CD4-positive, alpha-beta memory T cell (primary cell): ENCODE measurements at regions not wholly inside any gene's neighbourhood (a gene's known extent, or its start where the extent isn't known, plus 50 kb on each side); places are given as distances from the start of the nearest gene placed in this dataset.
A peak's percentile ranks its signal among the peaks of the same experiment; 100 is the strongest.
"Not testable (repeated sequence)": the region's sequence is repeated elsewhere in the genome, so short reads cannot be mapped to it uniquely, and the experiment has no call there.

Experiments used
- CTCF ChIA-PET: fragments of 350-600 bp; sonication (Branson Sonifier 250); formaldehyde crosslinking; loops from one replicate; lab custom pipeline; 2021; ENCODE audit warnings: inconsistent platforms; ENCODE audit not compliant: partially characterized antibody; lab: Charles Lee
- POLR2A ChIA-PET: fragments of 350-600 bp; sonication (Branson Sonifier 250); formaldehyde crosslinking; loops from one replicate; lab custom pipeline; 2021; ENCODE audit not compliant: partially characterized antibody; lab: Charles Lee
- DNase-seq, 5 donors: peaks; one replicate each; pipeline versions ENCODE4 v3.0.0 to v3.0.0-alpha.2; 2020 to 2022; ENCODE audit warnings: mixed read lengths in 1 of 5
- H3K27ac ChIP-seq: one replicate; pipeline ENCODE4 v1.7.0; 2013; ENCODE audit warnings: low read depth, low read length
- H3K27me3 ChIP-seq: 2 replicates; pipeline ENCODE4 v1.7.0; 2013; ENCODE audit warnings: mild to moderate bottlenecking, low read length, moderate library complexity; ENCODE audit not compliant: insufficient read depth
- H3K36me3 ChIP-seq: 2 replicates; pipeline ENCODE4 v1.7.0; 2013; ENCODE audit warnings: mild to moderate bottlenecking, low read length, moderate library complexity; ENCODE audit not compliant: insufficient read depth
- H3K4me1 ChIP-seq: 2 replicates; pipeline ENCODE4 v1.7.0; 2013; ENCODE audit warnings: mild to moderate bottlenecking, low read length, moderate library complexity; ENCODE audit not compliant: insufficient read depth
- H3K4me3 ChIP-seq, 2 donors: one replicate each; pipeline ENCODE4 v1.7.0; 2013; ENCODE audit warnings: low read length in 2 of 2, mild to moderate bottlenecking in 1 of 2
- H3K9me3 ChIP-seq, 2 donors: one replicate each; pipeline ENCODE4 v1.7.0; 2013; ENCODE audit warnings: low read length in 2 of 2, control low read depth in 1 of 2; ENCODE audit not compliant: control insufficient read depth in 1 of 2
- H3K27ac Mint-ChIP-seq, 7 donors: one replicate each; pipeline ENCODE4 v1.8.0; 2020 to 2021; ENCODE audit warnings: mixed read lengths in 7 of 7, mild to moderate bottlenecking in 6 of 7, inconsistent platforms in 3 of 7, moderate library complexity in 3 of 7
- H3K27me3 Mint-ChIP-seq, 2 donors: one replicate each; pipeline ENCODE4 v1.8.0; 2020 to 2021; ENCODE audit warnings: mixed read lengths in 2 of 2
- H3K36me3 Mint-ChIP-seq, 2 donors: one replicate each; pipeline ENCODE4 v1.8.0; 2020 to 2021; ENCODE audit warnings: mixed read lengths in 2 of 2, inconsistent platforms in 1 of 2, mild to moderate bottlenecking in 1 of 2
- H3K4me1 Mint-ChIP-seq, 4 donors: one replicate each; pipeline ENCODE4 v1.8.0; 2020 to 2021; ENCODE audit warnings: mixed read lengths in 4 of 4, mild to moderate bottlenecking in 1 of 4
- H3K4me3 Mint-ChIP-seq, 8 donors: one replicate each; pipeline ENCODE4 v1.8.0; 2020 to 2021; ENCODE audit warnings: mixed read lengths in 8 of 8, mild to moderate bottlenecking in 7 of 8, moderate library complexity in 6 of 8, inconsistent platforms in 3 of 8
- H3K9me3 Mint-ChIP-seq, 8 donors: one replicate each; pipeline ENCODE4 v1.8.0; 2020 to 2021; ENCODE audit warnings: mixed read lengths in 8 of 8, mild to moderate bottlenecking in 5 of 8, inconsistent platforms in 3 of 8, moderate library complexity in 1 of 8
- intact Hi-C: fragments of 100-400 bp; cut with micrococcal nuclease; formaldehyde crosslinking; loops from one replicate; pipeline ENCODE4 v1.15.1; 2023

DNA sequence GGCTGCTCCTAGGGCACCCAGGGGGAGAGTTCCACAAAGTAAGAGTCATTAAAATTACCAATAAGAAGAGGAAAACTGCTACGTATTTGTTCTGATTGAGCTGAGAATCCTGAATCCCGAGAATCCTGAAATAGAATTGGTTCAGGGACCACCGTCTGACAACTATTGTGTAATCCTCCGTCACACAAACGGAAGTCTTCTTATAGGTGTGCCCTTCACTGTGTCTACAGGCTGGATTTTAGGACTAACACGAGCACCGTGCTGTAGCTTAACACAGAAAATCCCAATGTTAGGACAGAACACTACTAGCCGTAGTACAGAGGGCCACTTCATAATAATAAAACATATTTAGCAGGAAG lies 50.6 kb upstream of the RNF182 start:
- Mint-ChIP-seq H3K9me3 (peaks cover 0 to 21% (median 7%) of the 10 kb centered on the region in 8 donors), H3K27me3 (peaks cover 3 to 9% of the 10 kb centered on the region in 2 donors), H3K36me3 (no peaks in the 10 kb centered on the region), H3K27ac (peak overlapping the region in 1 of 7 donors; percentile 68), H3K4me3 (peak overlapping the region; percentile 75 to 93 (median 88)), H3K4me1 (peaks cover 8 to 18% (median 9%) of the 10 kb centered on the region in 4 donors)
- no peaks in the 10 kb centered on the region for H3K27me3 ChIP-seq
- no peaks in the 10 kb centered on the region for H3K9me3 ChIP-seq
- no peak overlapping the region for H3K27ac ChIP-seq
- DNase-seq: no peak
- peaks cover 13% of the 10 kb centered on the region for H3K4me1 ChIP-seq
- intact Hi-C loops: loop anchor here (5.0 kb wide), 1 partner anchor 77 kb away; no protein-coding TSS in a partner anchor
- ChIA-PET CTCF (interaction anchor here (0.7 to 4.6 kb wide), 23 partner anchors 12 to 1746 kb away, joined by 3 to 36 read pairs (median 4); no protein-coding TSS in a partner anchor), POLR2A (no interaction called here)
- H3K36me3 ChIP-seq: no peaks in the 10 kb centered on the region
- H3K4me3 ChIP-seq: peak overlapping the region; percentile 15 to 60

DNA sequence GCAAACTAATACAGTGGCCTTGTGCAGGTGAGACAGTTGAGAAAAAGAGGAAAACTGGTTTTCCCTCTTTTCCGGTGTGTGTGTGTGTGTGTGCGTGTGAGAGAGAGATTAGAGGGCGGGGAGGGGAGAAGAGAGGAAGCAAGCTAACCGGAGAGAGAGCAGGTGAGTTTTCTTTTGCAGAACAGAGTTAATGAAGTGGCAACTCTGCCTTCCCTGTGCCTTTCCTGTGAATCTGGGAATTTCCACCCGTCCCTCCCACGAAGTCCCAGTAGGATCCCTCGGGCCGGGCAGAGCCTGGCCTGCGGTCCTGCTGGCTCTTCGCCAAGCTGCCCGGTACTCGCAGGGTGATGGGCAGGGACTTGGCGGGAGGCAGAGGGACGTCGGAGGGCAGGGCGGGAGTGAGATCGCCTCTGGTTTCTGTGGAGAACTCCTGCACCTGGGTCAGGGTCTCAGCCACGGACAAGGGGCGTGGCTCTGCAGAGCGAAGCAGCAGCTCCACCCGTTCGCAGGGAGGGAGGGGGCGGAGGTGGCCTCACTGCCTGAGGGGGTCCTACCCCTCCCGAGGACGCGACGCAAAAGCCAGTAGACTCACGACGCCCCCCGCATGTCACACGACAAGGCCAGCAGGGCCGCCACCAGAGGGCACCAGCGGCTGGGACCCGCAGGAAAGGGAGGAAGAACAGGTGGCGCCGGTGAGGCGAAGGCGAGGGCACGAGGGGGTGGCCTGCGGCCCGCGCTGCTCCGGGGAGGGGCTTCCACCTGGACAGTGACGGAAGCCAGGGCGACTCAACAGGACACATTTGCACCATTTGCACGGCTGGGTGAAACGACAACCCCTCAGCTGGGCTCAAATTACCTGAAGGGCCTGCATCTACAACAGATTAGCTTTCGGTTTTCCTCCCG lies 51.2 kb upstream of the RNF182 start:
- peaks cover 4 to 9% of the 10 kb centered on the region in 2 donors for H3K27me3 Mint-ChIP-seq
- Histone ChIP-seq H3K27me3 (no peaks in the 10 kb centered on the region), H3K4me1 (peaks cover 13% of the 10 kb centered on the region), H3K27ac (no peak overlapping the region), H3K9me3 (no peaks in the 10 kb centered on the region), H3K4me3 (peak overlapping the region; percentile 15 to 60), H3K36me3 (no peaks in the 10 kb centered on the region)
- peak overlapping the region; percentile 75 to 93 (median 88) for H3K4me3 Mint-ChIP-seq
- ChIA-PET CTCF (interaction anchor here (0.7 to 4.6 kb wide), 23 partner anchors 11 to 1747 kb away, joined by 3 to 36 read pairs (median 4); no protein-coding TSS in a partner anchor), POLR2A (no interaction called here)
- H3K36me3 Mint-ChIP-seq: no peaks in the 10 kb centered on the region
- intact Hi-C loops: loop anchor here (1.0 to 5.0 kb wide), 3 partner anchors 76 to 271 kb away; no protein-coding TSS in a partner anchor
- H3K9me3 Mint-ChIP-seq: peaks cover 0 to 15% (median 6%) of the 10 kb centered on the region in 8 donors
- peak overlapping the region in 5 of 7 donors; percentile 11 to 69 (median 65) for H3K27ac Mint-ChIP-seq
- DNase-seq: peak; percentile 52 to 64 (median 56)
- H3K4me1 Mint-ChIP-seq: peaks cover 8 to 18% (median 9%) of the 10 kb centered on the region in 4 donors

DNA sequence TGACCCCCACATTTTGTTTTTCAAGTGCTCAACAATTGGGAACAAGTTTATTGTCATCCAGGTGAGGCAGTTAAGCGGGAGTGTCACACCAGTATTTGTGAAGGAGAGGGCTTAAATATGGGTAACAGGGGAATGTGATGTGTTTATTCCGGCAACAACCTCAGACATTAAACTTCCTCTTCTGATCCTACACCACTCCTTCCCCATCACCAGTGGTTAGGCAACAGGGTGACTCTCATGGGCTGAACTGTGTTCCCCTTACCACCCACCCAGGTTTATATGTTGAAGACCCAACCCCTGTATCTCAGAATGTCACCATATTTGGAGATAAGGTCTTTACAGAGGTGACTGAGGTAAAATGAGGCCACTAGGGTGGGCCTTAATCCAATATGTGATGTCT lies 52.1 kb upstream of the RNF182 start:
- CTCF ChIA-PET: interaction anchor here (1.5 to 4.6 kb wide), 2 partner anchors 172 to 194 kb away, joined by 4 to 36 read pairs; no protein-coding TSS in a partner anchor
- DNase-seq: no peak
- intact Hi-C loops: loop anchor here (1.0 to 5.0 kb wide), 3 partner anchors 75 to 272 kb away; no protein-coding TSS in a partner anchor

DNA sequence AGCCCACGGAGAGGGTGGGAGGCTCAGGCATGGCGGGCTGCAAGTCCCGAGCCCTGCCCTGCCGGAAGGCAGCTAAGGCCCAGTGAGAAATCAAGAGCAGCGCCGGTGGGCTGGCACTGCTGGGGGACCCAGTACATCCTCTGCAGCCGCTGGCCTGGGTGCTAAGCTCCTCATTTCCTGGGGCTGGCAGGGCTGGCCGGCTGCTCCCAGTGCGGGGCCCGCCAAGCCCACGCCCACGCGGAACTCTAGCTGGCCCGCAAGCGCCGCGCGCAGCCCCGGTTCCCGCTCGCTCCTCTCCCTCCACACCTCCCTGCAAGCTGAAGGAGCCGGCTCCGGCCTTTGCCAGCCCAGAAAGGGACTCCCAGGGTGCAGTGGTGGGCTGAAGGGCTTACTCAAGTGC lies 52.7 kb upstream of the RNF182 start:
- H3K9me3 Mint-ChIP-seq, H3K9me3 ChIP-seq, H3K27me3 ChIP-seq, H3K36me3 ChIP-seq, H3K4me3 ChIP-seq, DNase-seq, H3K36me3 Mint-ChIP-seq, H3K27ac ChIP-seq, POLR2A ChIA-PET, H3K27ac Mint-ChIP-seq: not testable (repeated sequence)
- intact Hi-C loops: loop anchor here (5.0 kb wide), 1 partner anchor 75 kb away; no protein-coding TSS in a partner anchor
- H3K4me1 ChIP-seq: peaks cover 13% of the 10 kb centered on the region
- peaks cover 11 to 13% of the 10 kb centered on the region in 2 donors for H3K27me3 Mint-ChIP-seq
- peaks cover 8 to 18% (median 9%) of the 10 kb centered on the region in 4 donors for H3K4me1 Mint-ChIP-seq
- CTCF ChIA-PET: interaction anchor here (0.9 to 3.4 kb wide), 5 partner anchors 12 to 195 kb away, joined by 4 to 19 read pairs (median 5); no protein-coding TSS in a partner anchor
- peak overlapping the region in 1 of 8 donors; percentile 3 for H3K4me3 Mint-ChIP-seq

More for the DNA sequence above, 52.1 kb upstream of the RNF182 start:
- Histone ChIP-seq H3K27ac (no peak overlapping the region), H3K4me1 (peaks cover 13% of the 10 kb centered on the region), H3K9me3 (no peaks in the 10 kb centered on the region), H3K4me3 (no peak overlapping the region), H3K36me3 (no peaks in the 10 kb centered on the region), H3K27me3 (no peaks in the 10 kb centered on the region)
- Mint-ChIP-seq H3K9me3 (peaks cover 0 to 6% (median 0%) of the 10 kb centered on the region in 8 donors), H3K36me3 (no peaks in the 10 kb centered on the region), H3K4me3 (peak overlapping the region; percentile 75 to 93 (median 88)), H3K27ac (peak overlapping the region in 1 of 7 donors; percentile 11), H3K4me1 (peaks cover 8 to 18% (median 9%) of the 10 kb centered on the region in 4 donors), H3K27me3 (peaks cover 9 to 11% of the 10 kb centered on the region in 2 donors)
- POLR2A ChIA-PET: no interaction called here

DNA sequence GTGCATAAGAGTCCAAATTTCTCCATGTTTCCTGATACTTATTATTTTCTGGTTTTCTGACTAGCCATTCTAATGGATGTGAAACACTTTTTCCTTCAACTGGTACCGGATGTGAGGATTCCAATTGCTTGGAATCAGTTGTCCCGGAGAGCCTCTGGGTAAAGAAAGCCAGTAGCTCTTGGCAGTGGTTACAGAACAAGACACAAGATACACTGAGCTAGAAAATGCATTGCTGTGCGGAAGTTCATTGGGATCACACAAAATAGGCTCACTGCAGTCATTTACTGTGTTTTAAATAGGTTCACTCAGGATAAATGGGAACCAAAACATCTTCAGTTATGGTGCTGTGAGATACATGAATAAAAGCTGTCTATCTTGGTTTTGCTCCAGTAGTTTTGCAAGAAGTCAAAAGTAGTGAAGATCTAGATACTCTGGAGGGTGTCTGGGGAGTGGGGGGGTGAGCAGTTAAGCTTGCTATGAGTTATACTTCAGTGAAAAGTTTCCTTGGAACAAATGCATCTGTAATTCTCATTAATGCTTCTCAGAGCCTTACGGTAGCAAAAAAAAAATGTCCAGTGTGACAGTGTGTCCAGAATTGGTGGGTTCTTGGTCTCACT lies 54.4 kb upstream of the RNF182 start:
- H3K9me3 ChIP-seq: no peaks in the 10 kb centered on the region
- H3K4me1 Mint-ChIP-seq: peaks cover 8 to 18% (median 9%) of the 10 kb centered on the region in 4 donors
- no peaks in the 10 kb centered on the region for H3K27me3 ChIP-seq
- H3K27ac Mint-ChIP-seq: no peak overlapping the region
- ChIA-PET POLR2A (interaction anchor here (1.7 kb wide), 1 partner anchor 56 kb away, joined by 5 read pairs; the partner anchor contains the start of gene MCUR1), CTCF (interaction anchor here (1.0 to 3.4 kb wide), 5 partner anchors 9 to 210 kb away, joined by 3 to 19 read pairs (median 6); no protein-coding TSS in a partner anchor)
- H3K4me3 ChIP-seq: no peak overlapping the region
- intact Hi-C loops: loop anchor here (5.0 kb wide), 1 partner anchor 73 kb away; no protein-coding TSS in a partner anchor
- H3K4me1 ChIP-seq: peaks cover 13% of the 10 kb centered on the region
- peaks cover 11 to 14% of the 10 kb centered on the region in 2 donors for H3K27me3 Mint-ChIP-seq
- H3K36me3 Mint-ChIP-seq: no peaks in the 10 kb centered on the region
- H3K36me3 ChIP-seq: no peaks in the 10 kb centered on the region
- H3K4me3 Mint-ChIP-seq: no peak overlapping the region
- H3K9me3 Mint-ChIP-seq: peaks cover 0 to 2% (median 0%) of the 10 kb centered on the region in 8 donors
- no peak for DNase-seq
- no peak overlapping the region for H3K27ac ChIP-seq

DNA sequence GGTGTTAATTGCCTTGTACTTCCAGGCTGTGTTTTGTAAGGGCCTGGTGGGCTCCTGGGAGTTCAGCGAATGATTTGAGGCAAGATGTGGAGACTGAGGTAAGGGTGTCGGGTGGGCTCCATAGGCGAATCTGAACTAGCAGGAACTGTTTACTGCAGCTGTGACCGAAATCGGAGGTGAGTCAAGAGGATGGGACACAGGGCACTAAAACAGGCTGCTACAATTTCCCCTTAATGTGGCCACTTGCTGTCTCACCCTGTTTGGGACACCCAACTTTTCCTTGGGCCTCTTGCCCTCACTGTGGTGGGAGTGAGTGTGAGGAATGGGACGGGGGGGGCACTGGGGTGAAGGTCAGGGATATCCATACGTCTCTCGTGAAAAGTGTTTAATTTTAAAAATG lies 53.9 kb upstream of the MCUR1 start:
- peaks cover 3% of the 10 kb centered on the region for H3K4me1 ChIP-seq
- Mint-ChIP-seq H3K4me3 (no peak overlapping the region), H3K4me1 (peaks cover 2 to 4% (median 4%) of the 10 kb centered on the region in 4 donors), H3K27ac (no peak overlapping the region), H3K9me3 (peaks cover 0 to 3% (median 0%) of the 10 kb centered on the region in 8 donors), H3K27me3 (peaks cover 21 to 24% of the 10 kb centered on the region in 2 donors), H3K36me3 (no peaks in the 10 kb centered on the region)
- intact Hi-C loops: no loop called here
- H3K9me3 ChIP-seq: no peaks in the 10 kb centered on the region
- no peak overlapping the region for H3K27ac ChIP-seq
- POLR2A ChIA-PET: no interaction called here
- no peak for DNase-seq
- H3K27me3 ChIP-seq: no peaks in the 10 kb centered on the region
- CTCF ChIA-PET: no interaction called here
- no peaks in the 10 kb centered on the region for H3K36me3 ChIP-seq
- no peak overlapping the region for H3K4me3 ChIP-seq
